IPS-NIHi7 (cell line): ENCODE measurements at regions not wholly inside any gene's neighbourhood (a gene's known extent, or its start where the extent isn't known, plus 50 kb on each side); places are given as distances from the start of the nearest gene placed in this dataset.
"Not testable (repeated sequence)": the region's sequence is repeated elsewhere in the genome, so short reads cannot be mapped to it uniquely, and the experiment has no call there.

Experiments
- DNase-seq: peaks from one replicate; pipeline ENCODE4 v3.0.0; 2012; ENCODE audit warnings: mixed read lengths; ENCODE audit errors: extremely low spot score

- DNase-seq = no peak
Measured at GRCh38 chr13:44783994-44784707, 205.1 kb downstream of the NUFIP1 start.

- DNase-seq = no peak
Measured at GRCh38 chr13:44780591-44781280, 204.6 kb upstream of the TSC22D1 start.

GRCh38 chr13:44778761-44779484, 202.8 kb upstream of the TSC22D1 start:
- DNase-seq = no peak

GRCh38 chr13:44775290-44775689, 199.2 kb upstream of the TSC22D1 start:
- DNase-seq = not testable (repeated sequence)

- DNase-seq = no peak
Measured at GRCh38 chr13:44770951-44771350, 194.8 kb upstream of the TSC22D1 start.

GRCh38 chr13:44769686-44770085, 193.6 kb upstream of the TSC22D1 start:
- no peak for DNase-seq

- no peak for DNase-seq
Measured at GRCh38 chr13:44768775-44769581, 192.8 kb upstream of the TSC22D1 start.

GRCh38 chr13:44768239-44768638, 192.1 kb upstream of the TSC22D1 start:
- DNase-seq = no peak

GRCh38 chr13:44765001-44765471, 188.9 kb upstream of the TSC22D1 start:
- no peak for DNase-seq

- no peak for DNase-seq
Measured at GRCh38 chr13:44764302-44764692, 188.2 kb upstream of the TSC22D1 start.

GRCh38 chr13:44763615-44764301, 187.6 kb upstream of the TSC22D1 start:
- no peak for DNase-seq

GRCh38 chr13:44762911-44763310, 186.8 kb upstream of the TSC22D1 start:
- no peak for DNase-seq

- no peak for DNase-seq
Measured at GRCh38 chr13:44760434-44760833, 184.3 kb upstream of the TSC22D1 start.

GRCh38 chr13:44759384-44760360, 183.5 kb upstream of the TSC22D1 start:
- DNase-seq = no peak

- DNase-seq = no peak
Measured at GRCh38 chr13:44758630-44759383, 182.7 kb upstream of the TSC22D1 start.

- no peak for DNase-seq
Measured at GRCh38 chr13:44757671-44758070, 181.5 kb upstream of the TSC22D1 start.

GRCh38 chr13:44756276-44756810, 180.2 kb upstream of the TSC22D1 start:
- no peak for DNase-seq

- DNase-seq = no peak
Measured at GRCh38 chr13:44755872-44756271, 179.7 kb upstream of the TSC22D1 start.

GRCh38 chr13:44752164-44752563, 176.0 kb upstream of the TSC22D1 start:
- no peak for DNase-seq
